Hepatocyte (in vitro differentiated cells): ENCODE measurements at regions not wholly inside any gene's neighbourhood (a gene's known extent, or its start where the extent isn't known, plus 50 kb on each side); places are given as distances from the start of the nearest gene placed in this dataset.

Experiments
- EZH2 ChIP-seq: fragments of 200-600 bp; sonication (generic); IDR thresholded peaks from 2 replicates; pipeline ENCODE4 v1.6.1; 2016; ENCODE audit warnings: antibody characterized with exemption, mild to moderate bottlenecking, borderline replicate concordance
- EZH2phosphoT487 ChIP-seq: fragments of 200-600 bp; sonication (generic); IDR thresholded peaks from one replicate; pipeline ENCODE4 v1.6.1; 2018; ENCODE audit warnings: antibody characterized with exemption, mild to moderate bottlenecking, low read depth, moderate library complexity; ENCODE audit not compliant: unreplicated experiment, severe bottlenecking
- TF ChIP-seq, protein P1 (sequence below): fragments of 200-600 bp; sonication (generic); IDR thresholded peaks from 2 replicates; pipeline ENCODE4 v1.5.1; 2016; ENCODE audit warnings: antibody characterized with exemption, mild to moderate bottlenecking; ENCODE audit not compliant: poor library complexity

DNA sequence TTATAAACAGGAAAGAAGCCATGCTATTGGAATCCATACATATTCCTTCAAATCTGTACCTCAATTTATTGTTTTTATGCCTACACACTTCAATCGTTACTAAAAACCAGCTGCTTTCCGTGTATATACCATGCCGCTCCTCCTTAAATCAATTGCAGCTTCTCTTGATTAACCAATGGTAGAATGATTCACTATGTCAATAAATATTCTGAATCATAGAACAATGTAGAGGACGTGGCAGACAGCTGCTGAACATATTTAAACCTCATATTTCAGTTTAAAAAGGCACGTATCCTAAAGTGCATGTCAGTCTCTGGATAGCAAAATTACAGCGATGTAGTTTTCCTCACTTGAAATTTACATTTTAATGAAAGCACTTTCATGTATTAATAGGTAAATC lies 100.4 kb downstream of the MRPL39 start:
- TF ChIP-seq EZH2 (no peak), EZH2phosphoT487 (no peak)
- TF ChIP-seq, protein P1, sequence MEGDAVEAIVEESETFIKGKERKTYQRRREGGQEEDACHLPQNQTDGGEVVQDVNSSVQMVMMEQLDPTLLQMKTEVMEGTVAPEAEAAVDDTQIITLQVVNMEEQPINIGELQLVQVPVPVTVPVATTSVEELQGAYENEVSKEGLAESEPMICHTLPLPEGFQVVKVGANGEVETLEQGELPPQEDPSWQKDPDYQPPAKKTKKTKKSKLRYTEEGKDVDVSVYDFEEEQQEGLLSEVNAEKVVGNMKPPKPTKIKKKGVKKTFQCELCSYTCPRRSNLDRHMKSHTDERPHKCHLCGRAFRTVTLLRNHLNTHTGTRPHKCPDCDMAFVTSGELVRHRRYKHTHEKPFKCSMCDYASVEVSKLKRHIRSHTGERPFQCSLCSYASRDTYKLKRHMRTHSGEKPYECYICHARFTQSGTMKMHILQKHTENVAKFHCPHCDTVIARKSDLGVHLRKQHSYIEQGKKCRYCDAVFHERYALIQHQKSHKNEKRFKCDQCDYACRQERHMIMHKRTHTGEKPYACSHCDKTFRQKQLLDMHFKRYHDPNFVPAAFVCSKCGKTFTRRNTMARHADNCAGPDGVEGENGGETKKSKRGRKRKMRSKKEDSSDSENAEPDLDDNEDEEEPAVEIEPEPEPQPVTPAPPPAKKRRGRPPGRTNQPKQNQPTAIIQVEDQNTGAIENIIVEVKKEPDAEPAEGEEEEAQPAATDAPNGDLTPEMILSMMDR, result no peak
